ENCODE measurements at regions not wholly inside any gene's neighbourhood (a gene's known extent, or its start where the extent isn't known, plus 50 kb on each side); places are given as distances from the start of the nearest gene placed in this dataset.

GRCh38 chr1:170790651-170791071 is 126.7 kb downstream of the PRRX1 start:
- TF ChIP-seq CTCF (conservative IDR thresholded peaks at IDR 0.05; ENCODE audit: low read length) (no peak), EZH2phosphoT487 (IDR thresholded peaks at IDR 0.05; ENCODE audit: borderline replicate concordance) (no peak)

Measured in Loucy (cell line).